Stimulated activated CD4-positive, alpha-beta T cell treated with anti-CD3 and anti-CD28 coated beads, Interleukin-15, amount 100 ng/mL, for 24 hours (primary cell): ENCODE measurements at regions not wholly inside any gene's neighbourhood (a gene's known extent, or its start where the extent isn't known, plus 50 kb on each side); places are given as distances from the start of the nearest gene placed in this dataset.

ENCODE experiments used
- DNase-seq: peaks from one replicate; pipeline ENCODE4 v3.0.0-alpha.2; 2020

DNA sequence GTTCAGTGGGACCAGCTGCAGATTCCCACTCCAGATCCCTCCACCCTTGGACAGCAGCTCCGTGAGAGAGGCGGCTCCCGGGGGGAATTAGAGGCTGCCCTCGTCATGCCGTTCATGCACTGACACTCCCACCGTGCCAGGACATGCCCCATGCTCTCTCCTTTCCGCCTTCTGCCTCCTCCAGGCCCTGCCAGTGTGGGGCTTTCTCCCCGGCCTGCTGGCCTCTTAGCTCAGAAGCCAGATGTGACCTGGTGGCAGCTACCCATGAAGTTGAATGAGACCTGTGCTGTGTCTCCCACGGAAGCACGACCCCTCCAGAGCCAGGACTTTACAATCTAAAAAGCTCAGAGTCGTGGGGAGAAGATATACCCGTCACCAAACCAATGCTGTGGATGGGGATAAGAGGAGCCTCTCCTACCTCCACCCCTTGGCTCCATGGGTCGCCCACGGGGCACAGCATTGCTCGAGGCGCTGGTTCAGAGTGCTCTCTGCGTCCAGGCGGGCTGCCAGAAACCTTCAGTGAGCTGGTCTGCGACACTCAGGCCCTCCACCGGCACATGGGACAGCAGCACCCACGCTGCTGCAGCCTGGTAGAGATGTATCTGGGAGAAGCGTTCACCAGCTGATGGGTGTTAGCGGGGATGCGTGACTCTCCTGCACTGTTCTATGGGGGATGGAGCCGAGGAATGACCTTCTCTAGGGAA is 111.0 kb upstream of the GPC1 start:
- no peak for DNase-seq

- DNase-seq = no peak
Measured at GRCh38 chr2:240325016-240326007, 110.2 kb upstream of the GPC1 start.

DNA sequence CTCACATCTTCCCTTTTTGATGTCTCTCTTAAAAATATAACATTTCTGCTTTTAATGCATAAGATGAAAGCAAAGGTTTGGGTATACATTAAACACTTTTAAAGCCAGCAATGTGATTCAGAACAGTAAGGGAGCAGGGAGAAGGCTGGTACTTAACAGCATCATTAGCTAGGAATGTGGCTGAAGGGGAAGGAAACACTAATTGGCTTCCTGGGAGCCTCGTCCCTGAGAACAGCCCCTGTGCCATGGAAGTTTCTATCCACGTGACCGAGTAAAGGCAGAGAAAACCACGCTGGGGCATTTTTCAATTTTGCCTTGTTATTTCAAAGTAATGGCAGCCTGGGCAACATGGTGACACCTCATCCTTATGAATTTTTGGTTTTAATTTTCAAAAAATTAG is 109.2 kb upstream of the GPC1 start:
- no peak for DNase-seq

- DNase-seq = no peak
Measured at GRCh38 chr2:240326886-240327285, 108.6 kb upstream of the GPC1 start.

- no peak for DNase-seq
Measured at GRCh38 chr2:240327566-240327965, 107.9 kb upstream of the GPC1 start.

- DNase-seq = no peak
Measured at GRCh38 chr2:240328526-240328925, 106.9 kb upstream of the GPC1 start.

GRCh38 chr2:240329116-240329665 is 106.3 kb upstream of the GPC1 start:
- no peak for DNase-seq

DNA sequence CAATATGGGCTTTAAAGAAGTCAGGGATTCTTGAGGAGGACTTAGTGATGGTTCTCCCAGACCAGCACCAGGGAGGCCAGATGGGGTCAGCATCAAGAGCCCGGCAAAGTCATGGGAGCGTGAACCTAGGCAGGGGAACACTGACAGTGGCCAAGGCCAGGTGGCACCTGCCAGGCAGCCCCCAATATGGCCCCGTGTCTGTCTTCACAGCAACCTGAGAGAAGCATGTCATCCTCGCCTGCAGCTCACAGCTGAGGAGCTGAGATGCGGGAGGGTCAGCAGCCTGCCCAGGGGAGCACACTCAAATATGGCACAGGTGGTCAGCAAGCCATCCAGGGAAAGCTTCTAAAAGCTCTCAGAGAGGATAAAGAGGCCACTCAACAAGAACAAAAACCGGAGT is 105.7 kb upstream of the GPC1 start:
- DNase-seq = no peak

GRCh38 chr2:240333985-240334384 is 101.5 kb upstream of the GPC1 start:
- DNase-seq = no peak

GRCh38 chr2:240335061-240335460 is 100.4 kb upstream of the GPC1 start:
- no peak for DNase-seq

DNA sequence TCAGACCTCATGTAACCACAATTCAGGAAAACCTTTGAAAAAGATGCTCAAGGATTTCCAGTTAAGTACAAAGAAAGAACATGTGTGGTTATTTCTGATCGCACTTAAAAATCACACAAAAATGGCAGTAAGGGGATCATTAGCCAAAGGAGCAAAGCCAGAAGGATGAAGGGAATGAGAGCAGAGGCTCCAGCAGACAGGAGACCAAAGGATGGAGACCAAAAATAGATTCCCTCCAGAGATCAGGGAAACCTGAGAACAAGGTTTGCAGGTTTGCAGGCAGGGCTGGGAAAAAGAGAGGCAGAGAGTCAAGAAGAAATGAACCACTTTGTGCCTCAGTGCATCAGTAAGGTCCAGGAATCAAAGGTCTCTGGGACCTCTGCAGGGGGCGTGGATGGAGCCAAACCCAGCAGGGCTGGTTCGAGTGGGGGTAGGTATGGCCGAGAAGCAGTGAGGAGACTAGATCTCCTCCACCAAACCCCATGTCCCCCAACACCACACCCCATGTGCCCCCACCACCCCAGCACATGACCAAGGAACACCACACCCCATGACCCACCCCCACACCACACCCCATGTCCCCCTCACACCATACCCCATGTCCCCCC is 98.5 kb upstream of the GPC1 start:
- DNase-seq = no peak

DNA sequence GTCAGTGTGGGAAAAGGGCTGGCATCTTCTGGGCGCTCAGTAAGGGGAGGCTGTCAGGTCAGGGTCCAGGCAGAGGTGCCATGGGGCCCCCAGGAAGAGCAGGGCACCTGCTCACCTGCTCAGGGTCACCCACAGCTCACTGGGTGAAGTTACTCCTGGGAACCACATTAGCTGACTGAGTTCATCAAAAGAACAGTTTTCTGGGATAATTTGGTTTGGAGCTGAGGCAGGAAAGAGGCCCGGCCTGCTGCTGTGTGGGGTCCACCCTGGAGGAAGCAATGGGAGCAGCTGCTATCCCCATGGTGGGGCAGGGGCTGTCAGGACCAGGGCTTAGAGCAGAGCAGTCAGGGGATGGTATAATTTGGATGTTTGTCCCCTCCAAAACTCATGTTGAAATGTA is 97.2 kb upstream of the GPC1 start:
- no peak for DNase-seq

DNA sequence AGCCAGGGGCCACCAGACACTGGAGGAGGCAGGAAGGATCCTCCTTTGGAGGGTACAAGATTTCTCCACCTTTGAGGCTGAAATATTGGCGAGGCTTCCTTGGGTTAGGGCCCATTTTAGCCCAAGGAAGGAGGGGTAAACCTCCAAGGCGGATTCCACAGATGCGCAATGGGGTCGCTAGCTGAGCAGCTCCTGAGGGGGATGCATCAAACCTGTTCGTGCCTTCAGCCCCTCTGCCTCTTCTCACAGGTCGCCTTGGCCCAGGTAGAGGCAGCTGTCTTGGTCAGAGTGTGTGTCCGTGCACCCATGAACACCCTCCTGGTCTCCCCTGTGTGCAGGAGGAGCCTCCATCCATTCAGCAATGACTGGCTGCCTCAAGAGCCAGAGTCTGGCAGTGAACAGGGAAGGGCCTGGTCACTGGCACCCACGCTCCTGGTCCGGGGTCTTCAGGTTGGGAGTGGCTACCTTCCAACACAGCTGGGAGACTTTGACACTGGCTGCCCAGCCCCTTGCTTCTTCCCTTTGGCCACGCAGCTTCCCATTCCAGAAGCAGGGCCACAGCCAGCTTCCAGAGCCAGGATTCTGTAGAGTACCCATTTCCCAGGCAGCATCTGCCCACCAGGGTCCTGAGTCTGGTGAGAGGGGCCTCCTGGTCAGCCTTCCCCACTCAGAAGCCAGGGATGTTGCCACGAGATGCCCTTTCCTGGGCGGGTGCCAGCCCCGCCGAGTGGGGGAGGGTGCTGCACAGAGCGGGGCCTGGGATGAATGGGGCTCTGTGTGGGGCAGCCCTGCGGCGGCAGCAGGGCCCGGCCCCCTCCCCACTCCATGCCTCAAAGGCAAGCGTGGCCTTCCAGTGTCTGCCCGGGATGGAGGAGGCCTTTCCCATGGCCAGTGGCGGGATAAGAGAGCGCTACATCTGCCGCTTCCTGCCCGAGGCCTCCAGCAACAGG is 95.8 kb upstream of the GPC1 start:
- DNase-seq = no peak

GRCh38 chr2:240340361-240340761 is 95.1 kb upstream of the GPC1 start:
- DNase-seq = no peak

DNA sequence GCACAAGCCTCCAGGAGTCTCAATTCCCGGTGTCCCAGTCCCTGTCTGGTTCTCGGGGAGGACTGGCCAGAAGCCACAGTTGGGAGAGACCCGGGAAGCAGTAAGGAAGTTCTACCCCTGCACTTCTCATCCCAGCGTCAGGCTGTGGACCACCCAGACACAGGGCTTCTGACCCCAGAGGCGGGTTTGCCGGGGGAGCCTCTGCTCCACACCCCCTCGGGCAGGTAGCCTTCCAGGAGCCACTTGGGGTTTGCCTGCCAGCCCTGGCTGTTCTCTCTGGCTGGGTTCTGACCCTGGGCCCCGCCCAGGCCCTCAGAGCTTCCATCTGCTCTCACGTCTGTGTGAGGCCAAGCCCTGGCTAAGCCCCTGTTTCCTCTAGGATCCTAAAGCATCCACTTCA is 94.4 kb upstream of the GPC1 start:
- no peak for DNase-seq

GRCh38 chr2:240343548-240343947 is 91.9 kb upstream of the GPC1 start:
- no peak for DNase-seq

GRCh38 chr2:240344904-240345303 is 90.6 kb upstream of the GPC1 start:
- no peak for DNase-seq

- DNase-seq = no peak
Measured at GRCh38 chr2:240346015-240346752, 89.3 kb upstream of the GPC1 start.

DNA sequence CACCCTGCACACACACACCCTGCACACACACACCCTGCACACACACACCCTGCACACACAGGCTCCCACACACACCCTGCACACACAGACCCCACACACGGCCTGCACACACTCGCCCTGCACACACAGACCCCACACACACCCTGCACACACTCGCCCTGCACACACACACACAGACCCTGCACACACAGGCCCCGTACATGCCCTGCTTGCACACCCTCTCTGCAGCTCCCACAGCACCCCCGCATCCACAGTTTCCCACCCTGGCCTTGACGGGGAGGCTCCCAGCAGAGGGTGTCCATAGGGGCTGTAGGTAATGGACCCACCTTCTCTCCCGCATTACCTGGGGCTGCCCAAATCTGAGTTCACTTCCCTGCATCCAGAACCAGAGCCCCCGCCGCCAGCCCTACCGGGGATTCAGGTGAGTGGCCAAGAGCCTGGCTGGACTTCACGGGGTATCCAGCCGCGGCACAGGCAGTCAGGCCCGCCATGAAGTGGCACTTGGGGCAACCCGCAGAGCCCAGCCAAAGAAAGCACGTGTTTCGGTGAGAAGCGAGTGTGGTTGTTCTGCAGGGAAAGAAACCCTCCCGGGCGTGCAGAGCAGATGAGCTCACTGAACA is 88.6 kb upstream of the GPC1 start:
- no peak for DNase-seq

DNA sequence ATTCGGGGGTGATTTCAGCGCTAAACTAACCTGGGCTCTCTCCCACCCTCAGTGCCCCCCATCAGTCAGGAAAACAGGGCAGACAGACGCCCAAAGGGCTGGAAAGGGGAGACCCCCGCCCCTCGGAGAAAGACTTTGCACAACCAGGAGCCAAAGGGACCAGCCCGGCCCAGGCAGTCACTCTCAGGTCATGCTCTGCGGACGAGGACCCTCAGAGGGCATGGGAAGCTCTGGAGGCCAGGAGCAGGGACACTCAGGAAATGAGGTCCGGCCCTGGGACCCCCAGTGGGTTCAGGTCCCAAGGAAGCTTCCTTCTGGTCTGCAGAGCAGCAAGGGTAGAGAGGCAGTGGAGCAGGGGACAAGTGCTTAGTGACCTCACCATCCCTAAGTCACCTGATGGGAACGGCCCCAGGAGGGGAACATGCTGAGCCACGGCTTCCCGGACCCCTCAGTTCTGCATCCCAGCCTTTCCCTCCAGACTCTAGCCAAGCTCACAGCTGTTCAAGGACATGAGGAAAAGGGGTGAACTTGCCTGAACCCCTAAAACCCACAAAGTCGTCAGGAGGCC is 88.0 kb upstream of the GPC1 start:
- no peak for DNase-seq
